ENCODE measurements at regions not wholly inside any gene's neighbourhood (a gene's known extent, or its start where the extent isn't known, plus 50 kb on each side); places are given as distances from the start of the nearest gene placed in this dataset.

DNA sequence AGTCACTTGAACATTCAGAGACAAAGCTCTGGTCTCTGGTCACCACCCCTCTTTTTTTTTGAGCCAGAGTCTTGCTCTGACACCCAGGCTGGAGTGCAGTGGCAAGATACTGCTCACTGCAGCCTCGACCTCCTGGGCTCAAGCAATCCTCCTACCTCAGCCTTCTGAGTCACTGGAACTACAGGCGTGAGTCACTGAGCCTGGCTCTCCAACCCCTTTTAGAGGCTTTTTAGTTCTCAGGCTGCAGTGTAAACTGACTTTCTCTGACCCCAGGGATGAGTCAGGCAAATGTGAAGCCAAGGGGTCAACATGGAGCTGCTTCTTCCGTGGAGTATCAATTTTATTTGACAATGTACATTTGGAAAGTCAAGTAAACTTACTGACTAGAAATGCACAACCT, 229.2 kb downstream of the PTTG2 start:
- no peaks in the 10 kb centered on the region for H3K36me3 ChIP-seq (ENCODE audit: insufficient read depth, low read length, poor library complexity, severe bottlenecking)
- CTCF ChIA-PET = no interaction called here
- POLR2A ChIA-PET (ENCODE audit: low non-redundant PET) = no interaction called here
- no peak overlapping the region for H3K27ac ChIP-seq (ENCODE audit: low read depth, low read length, poor library complexity, severe bottlenecking)
- no peak overlapping the region for H3K4me3 ChIP-seq (ENCODE audit: low read depth, low read length, poor library complexity, severe bottlenecking)
- H3K4me1 ChIP-seq (ENCODE audit: insufficient read depth, low read length, poor library complexity, severe bottlenecking) = peaks cover 8% of the 10 kb centered on the region
- BruUV-seq (replicated peaks) = no TSS peak
- intact Hi-C loops (cut with micrococcal nuclease; ENCODE audit: unreplicated experiment) = no loop called here
- TF ChIP-seq, protein P1, sequence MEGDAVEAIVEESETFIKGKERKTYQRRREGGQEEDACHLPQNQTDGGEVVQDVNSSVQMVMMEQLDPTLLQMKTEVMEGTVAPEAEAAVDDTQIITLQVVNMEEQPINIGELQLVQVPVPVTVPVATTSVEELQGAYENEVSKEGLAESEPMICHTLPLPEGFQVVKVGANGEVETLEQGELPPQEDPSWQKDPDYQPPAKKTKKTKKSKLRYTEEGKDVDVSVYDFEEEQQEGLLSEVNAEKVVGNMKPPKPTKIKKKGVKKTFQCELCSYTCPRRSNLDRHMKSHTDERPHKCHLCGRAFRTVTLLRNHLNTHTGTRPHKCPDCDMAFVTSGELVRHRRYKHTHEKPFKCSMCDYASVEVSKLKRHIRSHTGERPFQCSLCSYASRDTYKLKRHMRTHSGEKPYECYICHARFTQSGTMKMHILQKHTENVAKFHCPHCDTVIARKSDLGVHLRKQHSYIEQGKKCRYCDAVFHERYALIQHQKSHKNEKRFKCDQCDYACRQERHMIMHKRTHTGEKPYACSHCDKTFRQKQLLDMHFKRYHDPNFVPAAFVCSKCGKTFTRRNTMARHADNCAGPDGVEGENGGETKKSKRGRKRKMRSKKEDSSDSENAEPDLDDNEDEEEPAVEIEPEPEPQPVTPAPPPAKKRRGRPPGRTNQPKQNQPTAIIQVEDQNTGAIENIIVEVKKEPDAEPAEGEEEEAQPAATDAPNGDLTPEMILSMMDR (conservative IDR thresholded peaks at IDR 0.05; ENCODE audit: low read depth, low read length) = no peak
- no peak for TF ChIP-seq EZH2 (IDR thresholded peaks at IDR 0.05; ENCODE audit: borderline replicate concordance, low read depth, low read length, poor library complexity, severe bottlenecking)
- no peak for DNase-seq (ENCODE audit: low spot score)
- H3K9me3 ChIP-seq (ENCODE audit: low read depth, low read length, poor library complexity, severe bottlenecking) = no peaks in the 10 kb centered on the region
- peaks cover 5% of the 10 kb centered on the region for H3K27me3 ChIP-seq (replicated peaks; ENCODE audit: insufficient read depth, low read depth, low read length, poor library complexity)

DNA sequence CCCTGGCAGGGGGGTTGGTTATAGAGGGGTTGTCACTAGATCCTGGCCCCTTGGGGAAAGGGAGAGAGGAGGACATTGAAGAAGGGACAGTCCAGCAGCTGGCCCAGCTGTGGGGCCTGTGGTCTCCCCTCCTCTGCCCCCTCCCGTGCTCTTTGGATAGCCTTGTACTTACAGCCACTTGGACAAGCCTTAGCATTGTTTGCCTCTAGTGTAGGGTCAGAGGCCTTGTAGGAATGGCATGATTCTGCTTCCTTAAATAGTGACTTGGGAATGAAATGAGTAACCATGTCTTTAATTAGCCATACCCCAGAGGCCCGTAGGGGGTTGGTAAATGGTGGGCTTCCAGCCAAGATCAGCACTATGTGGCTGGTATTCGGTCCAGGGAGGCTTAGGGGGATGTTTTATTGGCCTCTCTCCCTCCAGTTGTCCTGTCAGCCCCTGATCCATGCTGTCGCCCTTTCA, 230.6 kb downstream of the PTTG2 start:
- no TSS peak for BruUV-seq (replicated peaks)
- DNase-seq (ENCODE audit: low spot score) = peak; percentile 51
- CTCF ChIA-PET = no interaction called here
- TF ChIP-seq, protein P1 (conservative IDR thresholded peaks at IDR 0.05; ENCODE audit: low read depth, low read length) = no peak
- no peak for TF ChIP-seq EZH2 (IDR thresholded peaks at IDR 0.05; ENCODE audit: borderline replicate concordance, low read depth, low read length, poor library complexity, severe bottlenecking)
- peaks cover 8% of the 10 kb centered on the region for H3K4me1 ChIP-seq (ENCODE audit: insufficient read depth, low read length, poor library complexity, severe bottlenecking)
- POLR2A ChIA-PET (ENCODE audit: low non-redundant PET) = no interaction called here
- H3K4me3 ChIP-seq (ENCODE audit: low read depth, low read length, poor library complexity, severe bottlenecking) = no peak overlapping the region
- H3K36me3 ChIP-seq (ENCODE audit: insufficient read depth, low read length, poor library complexity, severe bottlenecking) = no peaks in the 10 kb centered on the region
- peaks cover 5% of the 10 kb centered on the region for H3K27me3 ChIP-seq (replicated peaks; ENCODE audit: insufficient read depth, low read depth, low read length, poor library complexity)
- no peaks in the 10 kb centered on the region for H3K9me3 ChIP-seq (ENCODE audit: low read depth, low read length, poor library complexity, severe bottlenecking)
- intact Hi-C loops (cut with micrococcal nuclease; ENCODE audit: unreplicated experiment) = no loop called here
- H3K27ac ChIP-seq (ENCODE audit: low read depth, low read length, poor library complexity, severe bottlenecking) = no peak overlapping the region

DNA sequence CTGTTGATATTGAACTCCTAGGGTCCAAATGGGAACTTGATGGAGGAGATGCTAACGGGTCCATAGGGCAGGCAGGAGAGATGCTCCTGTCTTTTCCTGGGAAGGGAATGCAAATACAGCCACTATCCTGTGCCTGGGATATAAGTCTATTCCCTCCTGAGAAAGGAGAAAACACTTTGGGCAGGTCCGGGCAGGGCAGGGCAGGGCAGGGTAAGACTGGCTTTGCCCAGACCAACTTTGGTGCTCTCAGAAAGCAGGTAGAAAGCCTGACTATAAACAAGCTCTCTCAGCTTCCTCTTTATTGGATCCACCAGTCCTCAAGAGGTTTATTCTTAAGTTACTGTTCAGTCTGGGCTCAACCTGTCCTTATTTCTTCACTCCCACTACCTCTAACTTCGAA, 232.3 kb downstream of the PTTG2 start:
- DNase-seq (ENCODE audit: low spot score) = no peak
- TF ChIP-seq, protein P1 (conservative IDR thresholded peaks at IDR 0.05; ENCODE audit: low read depth, low read length) = no peak
- no peak for TF ChIP-seq EZH2 (IDR thresholded peaks at IDR 0.05; ENCODE audit: borderline replicate concordance, low read depth, low read length, poor library complexity, severe bottlenecking)
- intact Hi-C loops (cut with micrococcal nuclease; ENCODE audit: unreplicated experiment) = no loop called here
- H3K36me3 ChIP-seq (ENCODE audit: insufficient read depth, low read length, poor library complexity, severe bottlenecking) = no peaks in the 10 kb centered on the region
- H3K27ac ChIP-seq (ENCODE audit: low read depth, low read length, poor library complexity, severe bottlenecking) = no peak overlapping the region
- no peak overlapping the region for H3K4me3 ChIP-seq (ENCODE audit: low read depth, low read length, poor library complexity, severe bottlenecking)
- ChIA-PET POLR2A (ENCODE audit: low non-redundant PET) (no interaction called here), CTCF (no interaction called here)
- H3K9me3 ChIP-seq (ENCODE audit: low read depth, low read length, poor library complexity, severe bottlenecking) = no peaks in the 10 kb centered on the region
- peaks cover 8% of the 10 kb centered on the region for H3K4me1 ChIP-seq (ENCODE audit: insufficient read depth, low read length, poor library complexity, severe bottlenecking)
- no TSS peak for BruUV-seq (replicated peaks)
- H3K27me3 ChIP-seq (replicated peaks; ENCODE audit: insufficient read depth, low read depth, low read length, poor library complexity) = peaks cover 5% of the 10 kb centered on the region

Data from A673 (cell line).